ENCODE measurements at regions not wholly inside any gene's neighbourhood (a gene's known extent, or its start where the extent isn't known, plus 50 kb on each side); places are given as distances from the start of the nearest gene placed in this dataset.

DNA sequence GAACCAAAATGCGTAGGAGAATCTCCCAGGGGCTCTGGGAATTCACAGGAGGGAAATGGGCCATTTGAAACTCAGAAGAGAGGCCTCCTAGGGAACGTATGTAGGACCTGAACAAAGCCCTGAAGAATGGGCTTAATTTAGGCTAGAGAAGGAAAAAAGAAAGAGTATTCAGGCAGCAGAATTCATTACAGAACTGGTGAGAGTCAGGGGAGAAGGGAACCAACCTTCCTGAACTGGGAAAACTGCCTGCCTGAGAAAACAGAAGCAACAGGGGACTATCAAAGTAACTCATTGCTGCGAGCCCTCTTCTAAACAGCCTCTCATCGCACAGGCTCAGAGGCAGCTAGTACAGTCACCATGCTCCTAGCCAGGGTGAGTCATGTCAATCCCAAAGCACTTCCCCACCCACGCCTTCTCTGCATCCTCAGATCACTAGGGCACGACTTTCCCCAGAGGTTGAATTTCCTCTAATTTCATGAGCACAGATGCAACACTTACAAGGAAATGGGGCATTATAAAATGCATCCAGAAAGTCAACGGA is 98.1 kb downstream of the ADSS2 start:
- H4K20me1 ChIP-seq (ENCODE audit: insufficient read depth), result no peaks in the 10 kb centered on the region
- H3K4me3 ChIP-seq (ENCODE audit: low read length), result no peak overlapping the region
- H2AFZ ChIP-seq (ENCODE audit: low read depth, low read length), result no peak overlapping the region
- H3K27ac ChIP-seq (ENCODE audit: low read length), result no peak overlapping the region
- H3K9me3 ChIP-seq (ENCODE audit: low read length), result no peaks in the 10 kb centered on the region
- no peaks in the 10 kb centered on the region for H3K36me3 ChIP-seq (ENCODE audit: insufficient read depth, low read length)
- H3K9ac ChIP-seq (ENCODE audit: low read length), result no peak overlapping the region
- no peaks in the 10 kb centered on the region for H3K27me3 ChIP-seq (ENCODE audit: insufficient read depth, low read depth, low read length)
- H3K9me2 ChIP-seq (ENCODE audit: insufficient read depth, low read length), result no peaks in the 10 kb centered on the region
- TF ChIP-seq SMC3 (conservative IDR thresholded peaks at IDR 0.05; ENCODE audit: poor library complexity), result no peak
- no peak for TF ChIP-seq TAF1 (IDR thresholded peaks at IDR 0.05; ENCODE audit: low read depth)
- TF ChIP-seq MXI1 (conservative IDR thresholded peaks at IDR 0.05; ENCODE audit: poor library complexity, severe bottlenecking), result no peak
- no peaks in the 10 kb centered on the region for H3K79me2 ChIP-seq (replicated peaks; ENCODE audit: insufficient read depth, low read length)
- H3F3A ChIP-seq (ENCODE audit: insufficient read depth, low read length, poor library complexity, severe bottlenecking), result no peaks in the 10 kb centered on the region
- H3K4me2 ChIP-seq (ENCODE audit: low read length), result no peak overlapping the region

DNA sequence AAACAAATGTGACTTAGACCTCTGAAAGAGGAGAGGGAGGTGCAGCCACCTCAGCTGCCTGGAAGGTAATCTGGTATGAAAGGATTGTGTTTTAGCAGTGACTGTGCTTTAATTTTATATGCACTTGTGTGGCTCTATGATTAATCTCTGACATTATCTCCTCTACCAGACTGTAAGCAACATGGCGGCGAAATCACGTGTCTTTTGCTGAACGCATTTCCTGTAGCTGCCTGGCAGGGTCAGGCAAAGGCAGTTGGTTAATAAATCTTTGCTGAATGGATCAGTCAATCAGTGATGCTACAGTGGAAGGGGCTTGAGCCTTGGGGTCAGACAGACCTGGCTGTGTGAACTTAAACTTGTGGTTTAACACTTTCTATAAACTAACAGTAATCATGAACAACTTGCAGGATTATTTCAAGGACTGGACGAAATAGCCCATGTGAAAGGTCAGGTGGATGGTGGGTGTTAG is 96.9 kb downstream of the ADSS2 start:
- Histone ChIP-seq H4K20me1 (ENCODE audit: insufficient read depth) (no peaks in the 10 kb centered on the region), H3K36me3 (ENCODE audit: insufficient read depth, low read length) (no peaks in the 10 kb centered on the region), H3K4me3 (ENCODE audit: low read length) (no peak overlapping the region), H3K4me2 (ENCODE audit: low read length) (no peak overlapping the region), H3F3A (ENCODE audit: insufficient read depth, low read length, poor library complexity, severe bottlenecking) (no peaks in the 10 kb centered on the region), H2AFZ (ENCODE audit: low read depth, low read length) (no peak overlapping the region), H3K27me3 (ENCODE audit: insufficient read depth, low read depth, low read length) (no peaks in the 10 kb centered on the region), H3K9me2 (ENCODE audit: insufficient read depth, low read length) (no peaks in the 10 kb centered on the region), H3K9me3 (ENCODE audit: low read length) (no peaks in the 10 kb centered on the region), H3K79me2 (replicated peaks; ENCODE audit: insufficient read depth, low read length) (no peaks in the 10 kb centered on the region), H3K9ac (ENCODE audit: low read length) (no peak overlapping the region), H3K27ac (ENCODE audit: low read length) (no peak overlapping the region)
- TF ChIP-seq, protein P1, sequence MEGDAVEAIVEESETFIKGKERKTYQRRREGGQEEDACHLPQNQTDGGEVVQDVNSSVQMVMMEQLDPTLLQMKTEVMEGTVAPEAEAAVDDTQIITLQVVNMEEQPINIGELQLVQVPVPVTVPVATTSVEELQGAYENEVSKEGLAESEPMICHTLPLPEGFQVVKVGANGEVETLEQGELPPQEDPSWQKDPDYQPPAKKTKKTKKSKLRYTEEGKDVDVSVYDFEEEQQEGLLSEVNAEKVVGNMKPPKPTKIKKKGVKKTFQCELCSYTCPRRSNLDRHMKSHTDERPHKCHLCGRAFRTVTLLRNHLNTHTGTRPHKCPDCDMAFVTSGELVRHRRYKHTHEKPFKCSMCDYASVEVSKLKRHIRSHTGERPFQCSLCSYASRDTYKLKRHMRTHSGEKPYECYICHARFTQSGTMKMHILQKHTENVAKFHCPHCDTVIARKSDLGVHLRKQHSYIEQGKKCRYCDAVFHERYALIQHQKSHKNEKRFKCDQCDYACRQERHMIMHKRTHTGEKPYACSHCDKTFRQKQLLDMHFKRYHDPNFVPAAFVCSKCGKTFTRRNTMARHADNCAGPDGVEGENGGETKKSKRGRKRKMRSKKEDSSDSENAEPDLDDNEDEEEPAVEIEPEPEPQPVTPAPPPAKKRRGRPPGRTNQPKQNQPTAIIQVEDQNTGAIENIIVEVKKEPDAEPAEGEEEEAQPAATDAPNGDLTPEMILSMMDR (IDR thresholded peaks at IDR 0.05; ENCODE audit: poor library complexity, severe bottlenecking), result no peak

DNA sequence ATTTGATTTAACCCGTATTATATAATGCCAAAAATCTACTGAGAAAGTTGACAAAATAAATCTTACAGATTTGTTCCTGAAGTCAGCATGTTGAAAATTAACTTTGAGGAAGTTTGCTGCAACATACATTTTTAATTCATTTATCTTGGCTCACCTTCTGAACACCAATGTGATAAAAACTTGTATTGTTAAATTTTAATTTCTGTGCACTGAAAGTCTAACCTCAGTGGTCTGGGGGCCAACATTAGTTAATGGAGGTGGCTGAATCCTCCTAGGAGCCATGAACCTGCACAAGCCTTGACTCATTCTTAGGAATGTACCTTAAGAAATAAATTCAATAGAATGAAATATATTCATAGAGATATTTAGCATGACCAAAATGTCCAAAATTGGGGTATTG is 95.3 kb downstream of the ADSS2 start:
- TF ChIP-seq POLR2AphosphoS5 (IDR thresholded peaks at IDR 0.05) (no peak), TAF1 (IDR thresholded peaks at IDR 0.05; ENCODE audit: low read depth) (no peak), SMC3 (conservative IDR thresholded peaks at IDR 0.05; ENCODE audit: poor library complexity) (no peak), RAD21 (conservative IDR thresholded peaks at IDR 0.05) (no peak), MXI1 (conservative IDR thresholded peaks at IDR 0.05; ENCODE audit: poor library complexity, severe bottlenecking) (no peak)
- TF ChIP-seq, protein P2, sequence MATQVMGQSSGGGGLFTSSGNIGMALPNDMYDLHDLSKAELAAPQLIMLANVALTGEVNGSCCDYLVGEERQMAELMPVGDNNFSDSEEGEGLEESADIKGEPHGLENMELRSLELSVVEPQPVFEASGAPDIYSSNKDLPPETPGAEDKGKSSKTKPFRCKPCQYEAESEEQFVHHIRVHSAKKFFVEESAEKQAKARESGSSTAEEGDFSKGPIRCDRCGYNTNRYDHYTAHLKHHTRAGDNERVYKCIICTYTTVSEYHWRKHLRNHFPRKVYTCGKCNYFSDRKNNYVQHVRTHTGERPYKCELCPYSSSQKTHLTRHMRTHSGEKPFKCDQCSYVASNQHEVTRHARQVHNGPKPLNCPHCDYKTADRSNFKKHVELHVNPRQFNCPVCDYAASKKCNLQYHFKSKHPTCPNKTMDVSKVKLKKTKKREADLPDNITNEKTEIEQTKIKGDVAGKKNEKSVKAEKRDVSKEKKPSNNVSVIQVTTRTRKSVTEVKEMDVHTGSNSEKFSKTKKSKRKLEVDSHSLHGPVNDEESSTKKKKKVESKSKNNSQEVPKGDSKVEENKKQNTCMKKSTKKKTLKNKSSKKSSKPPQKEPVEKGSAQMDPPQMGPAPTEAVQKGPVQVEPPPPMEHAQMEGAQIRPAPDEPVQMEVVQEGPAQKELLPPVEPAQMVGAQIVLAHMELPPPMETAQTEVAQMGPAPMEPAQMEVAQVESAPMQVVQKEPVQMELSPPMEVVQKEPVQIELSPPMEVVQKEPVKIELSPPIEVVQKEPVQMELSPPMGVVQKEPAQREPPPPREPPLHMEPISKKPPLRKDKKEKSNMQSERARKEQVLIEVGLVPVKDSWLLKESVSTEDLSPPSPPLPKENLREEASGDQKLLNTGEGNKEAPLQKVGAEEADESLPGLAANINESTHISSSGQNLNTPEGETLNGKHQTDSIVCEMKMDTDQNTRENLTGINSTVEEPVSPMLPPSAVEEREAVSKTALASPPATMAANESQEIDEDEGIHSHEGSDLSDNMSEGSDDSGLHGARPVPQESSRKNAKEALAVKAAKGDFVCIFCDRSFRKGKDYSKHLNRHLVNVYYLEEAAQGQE (IDR thresholded peaks at IDR 0.05; ENCODE audit: borderline replicate concordance), result no peak
- no peak overlapping the region for H3K27ac ChIP-seq (ENCODE audit: low read length)

More for the DNA sequence above, 95.3 kb downstream of the ADSS2 start:
- H3K9me2 ChIP-seq (ENCODE audit: insufficient read depth, low read length), result no peaks in the 10 kb centered on the region
- no peak overlapping the region for H2AFZ ChIP-seq (ENCODE audit: low read depth, low read length)
- H4K20me1 ChIP-seq (ENCODE audit: insufficient read depth), result no peaks in the 10 kb centered on the region
- no peak overlapping the region for H3K4me3 ChIP-seq (ENCODE audit: low read length)
- no peaks in the 10 kb centered on the region for H3K27me3 ChIP-seq (ENCODE audit: insufficient read depth, low read depth, low read length)
- H3K9me3 ChIP-seq (ENCODE audit: low read length), result no peaks in the 10 kb centered on the region
- H3K4me2 ChIP-seq (ENCODE audit: low read length), result no peak overlapping the region
- H3F3A ChIP-seq (ENCODE audit: insufficient read depth, low read length, poor library complexity, severe bottlenecking), result no peaks in the 10 kb centered on the region
- no peak overlapping the region for H3K9ac ChIP-seq (ENCODE audit: low read length)
- no peaks in the 10 kb centered on the region for H3K79me2 ChIP-seq (replicated peaks; ENCODE audit: insufficient read depth, low read length)
- H3K36me3 ChIP-seq (ENCODE audit: insufficient read depth, low read length), result no peaks in the 10 kb centered on the region
